IMR-90 (cell line): ENCODE measurements at regions not wholly inside any gene's neighbourhood (a gene's known extent, or its start where the extent isn't known, plus 50 kb on each side); places are given as distances from the start of the nearest gene placed in this dataset.

Source experiments
- ATAC-seq: fragments of 200-7000 bp; cut with Tn5 transposase; 2 replicates; pipeline ENCODE4 v1.9.1; 2020; ENCODE audit warnings: low read depth, mild to moderate bottlenecking, moderate library complexity
- BruUV-seq: library from RNA; stranded (reverse); fragments of 400-500 nt; replicated peaks from 2 replicates; lab custom pipeline; 2021; lab: Mats Ljungman, UMichigan
- CTCF ChIA-PET: fragments of 300-600 bp; formaldehyde crosslinking; extraction: SDS; loops from one replicate; lab custom pipeline; 2021; ENCODE audit warnings: antibody characterized with exemption; lab: Yijun Ruan, JAX
- POLR2A ChIA-PET: fragments of 300-600 bp; sonication (Branson Sonifier 250); formaldehyde crosslinking; loops from one replicate; lab custom pipeline; 2022; ENCODE audit warnings: antibody characterized with exemption; ENCODE audit not compliant: unreplicated experiment; lab: Charles Lee
- DNase-seq: peaks from one replicate; pipeline ENCODE4 v3.0.0; 2013
- H2AFZ ChIP-seq: replicated peaks from 2 replicates; pipeline ENCODE3; 2013; ENCODE audit warnings: low read length, mild to moderate bottlenecking; ENCODE audit not compliant: poor library complexity
- H2AK5ac ChIP-seq: 2 replicates; pipeline ENCODE4 v1.6.1; 2013; ENCODE audit warnings: low read depth, low read length, inconsistent platforms
- H2AK9ac ChIP-seq: replicated peaks from 2 replicates; pipeline ENCODE3; 2013; ENCODE audit warnings: mild to moderate bottlenecking, low read depth, low read length, moderate library complexity; ENCODE audit not compliant: poor library complexity
- H2BK120ac ChIP-seq: 2 replicates; pipeline ENCODE4 v1.6.1; 2013; ENCODE audit warnings: low read depth, low read length, inconsistent platforms
- H2BK15ac ChIP-seq: 3 replicates; pipeline ENCODE4 v1.6.1; 2013; ENCODE audit warnings: low read depth, low read length, inconsistent platforms
- H2BK20ac ChIP-seq: 2 replicates; pipeline ENCODE4 v1.6.1; 2013; ENCODE audit warnings: low read depth, mild to moderate bottlenecking, inconsistent platforms, low read length, moderate library complexity
- H2BK5ac ChIP-seq: 2 replicates; pipeline ENCODE4 v1.6.1; 2013; ENCODE audit warnings: mild to moderate bottlenecking, low read depth, low read length, inconsistent platforms; ENCODE audit not compliant: poor library complexity, severe bottlenecking
- H3K14ac ChIP-seq: replicated peaks from 2 replicates; pipeline ENCODE4 v1.6.1; 2013; ENCODE audit warnings: low read depth, low read length, inconsistent platforms
- H3K18ac ChIP-seq: 2 replicates; pipeline ENCODE4 v1.6.1; 2013; ENCODE audit warnings: low read depth, low read length, control low read depth
- H3K23ac ChIP-seq: 2 replicates; pipeline ENCODE4 v1.6.1; 2013; ENCODE audit warnings: low read depth, low read length, inconsistent platforms
- H3K27ac ChIP-seq: 2 replicates; pipeline ENCODE4 v1.5.1; 2013; ENCODE audit warnings: mild to moderate bottlenecking, control low read depth, low read length; ENCODE audit not compliant: insufficient read depth
- H3K27me3 ChIP-seq: 2 replicates; pipeline ENCODE4 v1.6.1; 2013; ENCODE audit warnings: low read length; ENCODE audit not compliant: control insufficient read depth, insufficient read depth
- H3K36me3 ChIP-seq: 2 replicates; pipeline ENCODE4 v1.6.1; 2013; ENCODE audit warnings: low read length, mixed read lengths; ENCODE audit not compliant: control insufficient read depth, insufficient read depth
- H3K4ac ChIP-seq: 2 replicates; pipeline ENCODE4 v1.6.1; 2013; ENCODE audit warnings: low read depth, low read length, inconsistent platforms
- H3K4me1 ChIP-seq: 2 replicates; pipeline ENCODE4 v1.6.1; 2013; ENCODE audit warnings: low read length, mixed read lengths; ENCODE audit not compliant: control insufficient read depth, insufficient read depth
- H3K4me2 ChIP-seq: 2 replicates; pipeline ENCODE4 v1.6.1; 2013; ENCODE audit warnings: low read depth, mild to moderate bottlenecking, control low read depth, low read length, moderate library complexity
- H3K4me3 ChIP-seq: 2 replicates; pipeline ENCODE4 v1.5.1; 2013; ENCODE audit warnings: low read depth, mild to moderate bottlenecking, control low read depth, low read length, moderate library complexity; ENCODE audit not compliant: insufficient read depth
- H3K56ac ChIP-seq: 2 replicates; pipeline ENCODE4 v1.6.1; 2013; ENCODE audit warnings: low read length, inconsistent platforms; ENCODE audit not compliant: insufficient read depth; ENCODE audit errors: extremely low read depth
- H3K79me1 ChIP-seq, 2 experiments: 2 replicates each; pipeline ENCODE4 v1.6.1; 2013; ENCODE audit warnings: low read length in 2 of 2, inconsistent platforms in 1 of 2, low read depth in 1 of 2
- H3K9ac ChIP-seq: 2 replicates; pipeline ENCODE4 v1.6.1; 2013; ENCODE audit warnings: low read depth, low read length, control low read depth
- H3K9me1 ChIP-seq: 2 replicates; pipeline ENCODE4 v1.6.1; 2013; ENCODE audit warnings: low read length, inconsistent platforms; ENCODE audit not compliant: insufficient read depth
- H3K9me3 ChIP-seq: 2 replicates; pipeline ENCODE4 v1.6.1; 2013; ENCODE audit warnings: low read length; ENCODE audit not compliant: control insufficient read depth, insufficient read depth
- H4K20me1 ChIP-seq: 2 replicates; pipeline ENCODE4 v1.6.1; 2013; ENCODE audit warnings: low read length, inconsistent platforms; ENCODE audit not compliant: insufficient read depth
- H4K5ac ChIP-seq: 2 replicates; pipeline ENCODE4 v1.6.1; 2013; ENCODE audit warnings: mild to moderate bottlenecking, low read depth, low read length, control low read depth
- H4K8ac ChIP-seq, 2 experiments: 2 replicates each; pipeline ENCODE4 v1.6.1; 2013; ENCODE audit warnings: low read depth in 2 of 2, low read length in 2 of 2, control low read depth in 1 of 2, inconsistent platforms in 1 of 2
- H4K91ac ChIP-seq: 2 replicates; pipeline ENCODE4 v1.6.1; 2013; ENCODE audit warnings: low read depth, low read length, inconsistent platforms; ENCODE audit not compliant: insufficient read depth
- BHLHE40 ChIP-seq: fragments of 150-350 bp; IDR thresholded peaks from 2 replicates; pipeline ENCODE4 v1.6.1; 2016; ENCODE audit warnings: mild to moderate bottlenecking, low read depth, low read length
- CEBPB ChIP-seq: IDR thresholded peaks from 2 replicates; pipeline ENCODE4 v1.6.1; 2012; ENCODE audit warnings: low read depth, low read length, improper control_type of control experiment
- CHD1 ChIP-seq: IDR thresholded peaks from 2 replicates; pipeline ENCODE4 v1.6.1; 2012; ENCODE audit warnings: low read depth, low read length, improper control_type of control experiment
- CTCF ChIP-seq: conservative IDR thresholded peaks from 2 replicates; pipeline ENCODE4 v1.5.1; 2012; ENCODE audit warnings: mild to moderate bottlenecking, low read depth, low read length, improper control_type of control experiment
- ELK1 ChIP-seq: fragments of 150-350 bp; IDR thresholded peaks from 2 replicates; pipeline ENCODE4 v1.6.1; 2016; ENCODE audit warnings: low read depth, mild to moderate bottlenecking, low read length, moderate library complexity, borderline replicate concordance
- FOS ChIP-seq: fragments of 150-350 bp; IDR thresholded peaks from 2 replicates; pipeline ENCODE4 v1.6.1; 2016; ENCODE audit warnings: low read depth, low read length
- MAFK ChIP-seq: IDR thresholded peaks from 2 replicates; pipeline ENCODE4 v1.6.1; 2012; ENCODE audit warnings: low read depth, low read length, improper control_type of control experiment
- MAZ ChIP-seq: IDR thresholded peaks from 2 replicates; pipeline ENCODE4 v1.6.1; 2012; ENCODE audit warnings: low read depth, mild to moderate bottlenecking, low read length, improper control_type of control experiment, moderate library complexity, borderline replicate concordance
- MXI1 ChIP-seq: IDR thresholded peaks from 2 replicates; pipeline ENCODE4 v1.6.1; 2012; ENCODE audit warnings: low read depth, mild to moderate bottlenecking, low read length, moderate library complexity, borderline replicate concordance
- NFE2L2 ChIP-seq: fragments of 150-350 bp; IDR thresholded peaks from 2 replicates; pipeline ENCODE4 v1.6.1; 2016; ENCODE audit warnings: low read depth, mild to moderate bottlenecking, low read length
- POLR2A ChIP-seq: IDR thresholded peaks from 2 replicates; pipeline ENCODE4 v1.6.1; 2012; ENCODE audit warnings: mild to moderate bottlenecking, low read depth, low read length
- RAD21 ChIP-seq: IDR thresholded peaks from 2 replicates; pipeline ENCODE4 v1.6.1; 2012; ENCODE audit warnings: low read length, improper control_type of control experiment
- RCOR1 ChIP-seq: IDR thresholded peaks from 2 replicates; pipeline ENCODE4 v1.6.1; 2012; ENCODE audit warnings: mild to moderate bottlenecking, low read length, improper control_type of control experiment; ENCODE audit not compliant: insufficient replicate concordance
- RFX5 ChIP-seq: IDR thresholded peaks from 2 replicates; pipeline ENCODE4 v1.8.0; 2012; ENCODE audit warnings: low read depth, mild to moderate bottlenecking, low read length, moderate library complexity
- SMC3 ChIP-seq: fragments of 150-350 bp; IDR thresholded peaks from 2 replicates; pipeline ENCODE4 v1.6.1; 2016; ENCODE audit warnings: low read depth, mild to moderate bottlenecking, antibody characterized with exemption, low read length, moderate library complexity
- USF2 ChIP-seq: fragments of 150-350 bp; IDR thresholded peaks from 2 replicates; pipeline ENCODE4 v1.6.1; 2017; ENCODE audit warnings: mild to moderate bottlenecking, antibody characterized with exemption, low read length, low read depth
- WGBS, 2 experiments: methylation state at CpG; one replicate each; pipeline versions ENCODE4 v1.1.5 to v1.1.7; 2013; ENCODE audit warnings: missing lambda C conversion rate in 2 of 2; ENCODE audit not compliant: insufficient read length in 1 of 2; ENCODE audit errors: extremely low coverage in 2 of 2; 5-methylcytosine and 5-hydroxymethylcytosine counted together
- dilution Hi-C: fragments of 300-500 bp; cut with HindIII; formaldehyde crosslinking; loops from one replicate; pipeline ENCODE4 v1.14.3; 2018; ENCODE audit warnings: low sequenced_read_pairs; ENCODE audit not compliant: unreplicated experiment
- in situ Hi-C: fragments of 300-500 bp; cut with MboI; formaldehyde crosslinking; loops from 3 replicates; pipeline ENCODE4 v1.14.3; 2019; ENCODE audit warnings: low sequenced_read_pairs, inconsistent platforms, mixed read lengths
- intact Hi-C: fragments of 100-400 bp; cut with micrococcal nuclease; formaldehyde crosslinking; loops from 2 replicates; pipeline ENCODE4 v1.10.0; 2022

- dilution Hi-C loops (no loop called here), intact Hi-C loops (no loop called here), in situ Hi-C loops (no loop called here)
- Histone ChIP-seq H3K36me3 (no peaks in the 10 kb centered on the region), H3K27me3 (no peaks in the 10 kb centered on the region), H3K4me1 (no peaks in the 10 kb centered on the region; the same call in 1 of the 2 replicates), H4K5ac (no peak overlapping the region), H3K9me3 (no peaks in the 10 kb centered on the region), H2AK9ac (no peak overlapping the region), H2AFZ (no peak overlapping the region), H4K91ac (no peak overlapping the region), H3K4me3 (no peak overlapping the region), H3K9ac (no peak overlapping the region), H2BK5ac (no peak overlapping the region), H2AK5ac (no peak overlapping the region), H4K8ac (no peak overlapping the region), H3K14ac (no peak overlapping the region), H2BK120ac (no peak overlapping the region), H3K56ac (no peak overlapping the region), H3K79me1 (no peaks in the 10 kb centered on the region), H2BK20ac (no peak overlapping the region), H3K23ac (no peak overlapping the region), H4K20me1 (no peaks in the 10 kb centered on the region), H3K4ac (no peak overlapping the region), H3K9me1 (no peaks in the 10 kb centered on the region), H3K27ac (no peak overlapping the region), H3K18ac (no peak overlapping the region), H3K4me2 (no peak overlapping the region), H2BK15ac (no peak overlapping the region)
- ChIA-PET POLR2A (no interaction called here), CTCF (no interaction called here)
- no peak for DNase-seq
- no CpG with 5 or more reads among the region's 3 CpGs for WGBS, 2 experiments
- no peak for TF ChIP-seq ELK1
- no peak for TF ChIP-seq MAFK
- TF ChIP-seq RAD21 = no peak
- no peak for TF ChIP-seq NFE2L2
- TF ChIP-seq RFX5 = no peak
- no peak for TF ChIP-seq BHLHE40
- TF ChIP-seq CTCF = no peak
- no peak for TF ChIP-seq MAZ
- TF ChIP-seq SMC3 = no peak
- TF ChIP-seq CHD1 = no peak
- no peak for TF ChIP-seq RCOR1
- TF ChIP-seq POLR2A = no peak
- TF ChIP-seq MXI1 = no peak
- TF ChIP-seq CEBPB = no peak
- no peak for TF ChIP-seq FOS
- no peak for TF ChIP-seq USF2
- BruUV-seq = no TSS peak
- ATAC-seq = no peak
These were observed 655.7 kb downstream of the EPHA7 start for GRCh38 chr6:92763680-92764079.
